HG03039 (cell line): ENCODE measurements at regions not wholly inside any gene's neighbourhood (a gene's known extent, or its start where the extent isn't known, plus 50 kb on each side); places are given as distances from the start of the nearest gene placed in this dataset.

ENCODE experiments used
- ATAC-seq: cut with Tn5 transposase; IDR thresholded peaks from one replicate; pipeline ENCODE4 v1.9.1; 2021; ENCODE audit warnings: mild to moderate bottlenecking, moderate library complexity; ENCODE audit not compliant: unreplicated experiment

DNA sequence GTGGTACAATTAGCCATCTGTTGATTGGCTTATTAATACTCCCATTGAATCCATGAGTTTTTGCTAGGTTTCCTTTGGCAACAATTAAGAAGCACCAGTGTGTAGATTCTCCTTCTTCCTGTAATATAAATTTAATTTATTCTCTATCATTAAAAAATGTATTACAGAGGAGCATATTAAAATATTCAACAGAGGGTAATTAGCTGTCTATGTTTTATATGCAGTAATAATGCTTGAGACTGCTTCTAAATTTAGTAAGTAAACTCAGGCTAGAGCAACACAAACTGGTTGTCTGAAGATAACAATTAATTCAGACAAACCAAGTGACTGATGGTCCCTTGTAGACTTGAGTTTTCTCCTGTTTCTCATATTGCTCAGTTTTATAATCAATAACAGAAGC is 192.4 kb downstream of the FAT4 start:
- no peak for ATAC-seq

- no peak for ATAC-seq
Observed at GRCh38 chr4:125511715-125512114, 197.0 kb downstream of the FAT4 start.

DNA sequence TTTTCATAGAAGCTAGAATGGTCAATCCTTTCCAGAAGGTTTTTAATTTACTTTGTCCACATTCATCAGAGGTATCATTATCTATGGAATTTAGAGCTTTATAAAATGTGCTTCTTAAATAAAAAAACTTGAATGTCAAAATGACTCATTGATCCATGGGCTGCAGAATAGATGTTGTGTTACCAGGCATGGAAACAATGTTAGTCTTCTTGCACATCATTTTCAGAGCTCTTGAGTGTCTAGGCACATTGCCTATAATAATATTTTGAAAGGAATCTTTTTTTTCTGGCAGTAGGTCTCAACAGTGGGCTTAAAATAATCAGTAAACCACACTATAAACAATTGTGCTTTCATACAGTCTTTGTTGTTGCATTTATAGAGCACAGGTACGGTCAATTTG is 200.3 kb downstream of the FAT4 start:
- no peak for ATAC-seq

DNA sequence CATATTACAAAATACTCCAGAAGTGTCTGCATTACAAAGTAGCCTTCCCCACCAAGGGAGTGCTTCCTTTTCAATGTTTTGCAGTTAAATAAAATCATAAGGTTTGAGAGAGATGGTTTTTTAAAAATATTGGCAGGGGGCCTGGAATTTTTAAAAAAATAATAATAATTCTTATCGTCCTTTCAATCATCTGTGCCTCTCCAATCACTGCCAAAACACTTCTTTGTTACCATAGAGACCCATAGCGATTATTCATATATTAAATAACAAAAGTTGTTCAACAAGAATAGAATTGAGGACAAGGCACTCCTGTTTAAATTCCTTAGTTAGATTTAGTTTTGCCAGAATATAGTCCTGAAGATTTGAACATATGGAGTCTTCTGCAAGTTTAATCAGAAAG is 203.1 kb downstream of the FAT4 start:
- no peak for ATAC-seq

DNA sequence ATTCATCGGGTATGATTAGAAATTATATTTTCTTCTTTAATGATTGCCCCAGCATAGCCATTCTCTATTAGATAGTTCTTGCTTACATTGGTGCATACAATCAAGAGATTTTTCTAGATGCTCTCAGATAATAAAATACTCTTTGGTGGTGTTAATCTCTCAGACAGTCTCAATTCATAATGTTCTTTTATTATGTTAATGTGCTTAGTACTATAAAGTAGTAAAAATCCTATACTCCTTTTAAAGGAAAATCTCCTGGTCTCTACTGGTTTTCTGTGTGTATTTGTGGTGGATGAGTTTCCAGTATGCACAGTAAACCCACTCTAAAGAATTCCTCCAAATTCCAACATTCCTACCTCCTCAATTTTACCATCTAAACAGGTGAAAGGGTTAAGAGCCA is 203.5 kb downstream of the FAT4 start:
- ATAC-seq: no peak

DNA sequence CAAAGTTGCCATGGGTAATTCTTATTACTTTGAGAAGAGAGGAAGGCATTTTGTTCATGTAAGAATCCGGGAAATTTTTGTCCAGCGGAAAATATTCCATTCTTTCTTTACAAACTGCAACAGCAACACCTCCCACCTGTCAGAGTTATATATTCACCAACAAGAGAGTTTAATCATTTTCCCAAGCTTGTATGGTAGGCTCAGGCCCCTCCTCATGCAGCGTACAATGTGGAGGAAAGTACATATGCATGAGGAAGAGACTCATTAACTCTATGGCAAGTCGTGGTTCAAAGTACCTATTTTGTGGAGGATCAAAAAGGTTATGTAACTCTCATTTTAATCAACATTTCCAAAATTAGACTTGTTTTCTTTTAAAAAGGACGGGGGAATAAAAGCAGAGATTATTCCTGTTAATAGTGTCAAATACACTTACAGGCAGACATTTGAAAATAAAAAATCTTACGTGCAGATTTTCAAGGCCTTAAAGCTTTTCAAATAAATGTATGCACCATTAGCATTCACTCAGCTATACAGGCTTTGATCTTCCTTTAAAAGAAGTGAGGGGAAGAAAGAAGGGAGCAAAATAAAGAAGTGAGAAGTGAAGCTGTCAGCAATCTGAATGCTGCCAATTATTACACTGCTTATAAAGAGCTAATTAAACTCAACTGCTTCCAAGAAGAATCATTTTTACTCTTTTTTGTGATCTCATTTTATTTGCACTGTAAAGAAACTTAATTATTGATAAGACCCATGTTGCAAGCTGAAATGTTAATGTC is 204.8 kb downstream of the FAT4 start:
- no peak for ATAC-seq

DNA sequence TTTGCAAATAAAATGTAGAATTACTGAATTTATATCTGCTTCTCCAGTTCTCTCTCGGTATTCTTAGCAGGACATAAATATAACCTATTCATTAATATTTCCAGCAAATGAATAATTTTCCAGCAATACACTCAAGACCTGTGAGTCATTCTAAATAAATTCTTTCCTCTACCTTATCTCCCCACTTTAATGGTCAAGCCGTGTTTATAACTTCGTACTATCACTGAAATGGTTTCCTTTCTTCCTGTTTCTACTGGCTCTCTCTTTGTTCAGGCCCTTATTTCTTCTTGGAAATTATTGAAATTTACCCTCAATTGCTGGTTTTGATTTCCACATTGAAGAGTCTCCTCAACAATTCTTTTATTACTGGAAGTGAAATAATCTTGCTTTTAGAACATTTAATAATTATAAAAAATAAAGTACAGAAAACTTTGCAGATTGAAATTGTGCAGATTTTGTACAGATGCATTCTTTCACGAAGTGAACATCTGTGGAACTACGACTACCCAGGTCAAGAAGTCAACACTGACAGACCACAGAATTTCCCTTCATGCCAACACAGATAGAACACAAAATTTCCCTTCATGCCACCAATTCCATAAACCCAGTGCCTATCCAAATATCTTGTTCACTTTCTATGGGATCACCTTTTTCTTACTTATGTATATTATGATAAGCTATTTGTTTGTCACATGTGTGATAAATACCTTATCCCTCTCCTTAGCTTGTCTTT is 205.7 kb downstream of the FAT4 start:
- ATAC-seq: no peak

DNA sequence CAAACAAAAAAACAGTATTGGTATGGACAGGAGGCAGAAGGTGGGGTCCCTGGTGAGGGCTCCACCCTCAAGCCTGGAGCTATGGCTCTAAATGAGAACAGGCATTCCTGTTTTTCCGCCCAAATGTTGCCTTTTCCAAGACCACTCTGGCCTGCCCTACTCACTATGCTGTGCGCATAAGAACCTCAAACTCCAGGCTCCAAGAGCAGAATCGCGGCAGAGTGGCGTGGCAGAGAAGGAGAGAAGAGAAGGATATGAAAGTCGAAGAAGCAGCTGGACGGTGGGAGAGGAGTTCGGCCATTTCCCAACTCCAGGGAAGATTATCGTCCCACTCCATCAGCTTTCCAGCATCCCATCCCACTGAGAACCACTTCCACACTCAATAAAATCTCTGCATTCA is 207.8 kb downstream of the FAT4 start:
- ATAC-seq: no peak

- ATAC-seq: no peak
Observed at GRCh38 chr4:125522992-125523391, 208.2 kb downstream of the FAT4 start.

- ATAC-seq: no peak
Observed at GRCh38 chr4:125526420-125526819, 211.7 kb downstream of the FAT4 start.

DNA sequence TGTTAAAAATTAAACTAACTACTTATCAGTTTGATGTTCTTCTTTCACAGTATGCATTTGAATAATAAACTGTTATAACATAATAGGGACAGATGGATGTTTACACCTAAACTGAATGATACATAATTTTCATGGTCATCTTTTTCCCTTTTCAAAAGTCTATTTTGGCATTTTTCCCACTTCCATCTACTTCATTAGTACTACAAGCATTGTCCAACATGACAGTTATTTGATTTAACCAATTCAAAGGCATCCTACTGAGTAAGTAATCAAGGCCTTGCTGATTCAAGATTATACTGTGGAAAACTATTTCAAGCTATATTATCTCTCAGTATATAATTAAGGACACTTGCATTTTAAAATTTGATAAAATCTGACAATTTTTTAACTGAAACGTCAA is 212.9 kb downstream of the FAT4 start:
- no peak for ATAC-seq

GRCh38 chr4:125529071-125529470 is 214.3 kb downstream of the FAT4 start:
- no peak for ATAC-seq

- no peak for ATAC-seq
Observed at GRCh38 chr4:125538670-125539069, 223.9 kb downstream of the FAT4 start.

DNA sequence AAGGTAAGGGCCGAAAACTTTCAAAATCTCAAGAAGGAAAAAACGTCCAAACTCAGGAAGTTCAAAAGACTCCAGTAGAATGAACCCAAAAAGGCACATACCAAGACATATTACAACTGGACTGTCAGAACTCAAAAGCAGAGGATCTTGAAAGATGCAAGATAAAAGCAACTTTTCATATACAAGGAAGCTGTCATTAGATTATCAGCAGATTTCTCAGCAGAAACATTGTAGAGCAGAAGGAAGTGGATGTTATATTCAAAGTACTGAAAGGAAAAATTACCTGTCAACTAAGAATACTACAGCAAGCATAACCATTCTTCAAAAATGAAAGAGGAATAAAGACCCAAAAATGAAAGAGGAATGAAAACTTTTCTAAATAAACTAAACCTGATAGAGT is 224.9 kb downstream of the FAT4 start:
- no peak for ATAC-seq

DNA sequence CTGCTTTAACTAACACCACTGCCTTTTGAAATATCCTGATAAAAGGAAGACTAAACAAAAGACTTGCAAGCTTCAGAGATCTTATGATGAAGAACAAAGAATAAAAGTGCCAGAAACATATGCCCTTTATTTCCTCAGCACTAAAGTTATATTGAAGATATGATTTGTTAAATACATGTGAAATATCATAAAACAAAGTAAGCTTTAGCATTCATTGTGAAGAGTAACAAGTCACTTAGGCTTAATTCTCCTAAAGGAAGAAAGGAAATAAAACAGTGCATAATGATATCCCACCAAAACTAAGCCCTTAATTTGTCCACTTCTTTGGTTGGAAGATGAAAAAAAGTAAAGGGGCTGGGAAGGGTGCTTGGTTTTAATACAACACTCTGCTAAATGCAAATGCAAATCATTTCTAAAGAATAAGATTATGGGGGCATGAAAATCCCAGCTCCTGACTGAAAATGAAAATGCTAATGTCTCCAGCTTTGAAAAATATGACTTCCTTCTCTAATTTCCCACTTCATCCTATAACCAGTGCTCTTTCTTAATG is 227.2 kb downstream of the FAT4 start:
- no peak for ATAC-seq

- no peak for ATAC-seq
Observed at GRCh38 chr4:125546272-125546671, 231.5 kb downstream of the FAT4 start.

GRCh38 chr4:125547836-125548235 is 233.1 kb downstream of the FAT4 start:
- no peak for ATAC-seq

GRCh38 chr4:125550769-125551168 is 236.0 kb downstream of the FAT4 start:
- ATAC-seq: no peak

DNA sequence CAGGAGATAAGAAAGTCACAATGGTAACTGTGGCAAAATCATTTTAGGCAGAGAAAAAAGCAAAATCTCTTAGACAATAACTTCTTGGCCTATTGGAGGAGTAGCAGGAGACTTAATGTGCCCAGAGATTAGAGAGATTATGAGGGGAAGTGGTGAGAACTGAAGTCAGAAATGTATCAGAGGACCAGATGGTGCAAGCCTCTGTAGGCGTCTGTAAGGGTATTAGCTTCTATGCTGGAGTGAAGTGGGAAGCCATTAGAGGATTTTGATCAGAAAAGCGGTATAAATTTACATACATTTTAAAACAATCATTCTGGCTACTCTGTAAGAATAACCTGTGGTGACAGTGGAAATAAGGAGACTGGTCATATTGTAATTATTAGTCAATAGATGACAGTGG is 236.7 kb downstream of the FAT4 start:
- ATAC-seq: no peak

DNA sequence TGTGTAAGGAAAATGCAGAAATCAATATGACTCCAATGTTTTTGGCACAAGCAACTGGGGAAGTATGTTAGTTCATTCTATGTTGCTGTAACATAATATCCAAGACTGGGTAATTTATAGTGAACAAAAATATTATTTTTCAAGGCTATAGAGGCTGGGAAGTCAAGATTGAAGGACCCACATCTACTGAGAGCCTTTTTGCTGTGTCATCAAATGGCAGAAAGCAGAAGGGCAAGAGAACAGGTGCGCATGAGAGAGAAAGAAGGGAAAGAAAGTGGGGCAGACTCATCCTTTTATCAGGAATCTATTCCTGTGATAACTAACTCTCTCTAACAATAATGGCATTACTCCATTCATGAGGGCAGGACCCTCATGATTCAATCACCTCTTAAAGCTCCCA is 237.2 kb downstream of the FAT4 start:
- no peak for ATAC-seq

DNA sequence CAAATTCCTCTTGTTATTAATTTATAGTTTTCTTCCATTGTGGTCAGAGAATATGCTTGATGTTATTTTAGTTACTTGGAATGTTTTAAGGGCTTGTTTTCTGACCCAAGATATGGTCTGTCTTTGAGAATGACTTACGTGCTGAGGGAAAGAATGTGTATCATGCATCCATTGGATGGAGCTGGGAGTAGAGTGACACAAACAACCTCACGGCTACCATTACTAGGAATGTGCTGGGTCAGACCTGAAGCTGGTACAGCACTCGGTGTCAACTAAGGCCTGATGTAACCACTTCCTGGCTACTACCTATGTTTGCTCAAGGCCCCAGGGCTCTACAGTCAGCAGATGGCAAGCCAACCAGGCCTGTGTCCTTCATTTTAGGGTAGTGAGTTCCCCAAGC is 257.8 kb downstream of the FAT4 start:
- ATAC-seq: no peak

GRCh38 chr4:125573368-125573767 is 258.6 kb downstream of the FAT4 start:
- no peak for ATAC-seq
